ENCODE measurements at regions not wholly inside any gene's neighbourhood (a gene's known extent, or its start where the extent isn't known, plus 50 kb on each side); places are given as distances from the start of the nearest gene placed in this dataset.

GRCh38 chr4:14155803-14156202 is 528.3 kb upstream of the BOD1L1 start:
- TF ChIP-seq POLR2A (IDR thresholded peaks at IDR 0.05) = no peak
- TF ChIP-seq, protein P1, sequence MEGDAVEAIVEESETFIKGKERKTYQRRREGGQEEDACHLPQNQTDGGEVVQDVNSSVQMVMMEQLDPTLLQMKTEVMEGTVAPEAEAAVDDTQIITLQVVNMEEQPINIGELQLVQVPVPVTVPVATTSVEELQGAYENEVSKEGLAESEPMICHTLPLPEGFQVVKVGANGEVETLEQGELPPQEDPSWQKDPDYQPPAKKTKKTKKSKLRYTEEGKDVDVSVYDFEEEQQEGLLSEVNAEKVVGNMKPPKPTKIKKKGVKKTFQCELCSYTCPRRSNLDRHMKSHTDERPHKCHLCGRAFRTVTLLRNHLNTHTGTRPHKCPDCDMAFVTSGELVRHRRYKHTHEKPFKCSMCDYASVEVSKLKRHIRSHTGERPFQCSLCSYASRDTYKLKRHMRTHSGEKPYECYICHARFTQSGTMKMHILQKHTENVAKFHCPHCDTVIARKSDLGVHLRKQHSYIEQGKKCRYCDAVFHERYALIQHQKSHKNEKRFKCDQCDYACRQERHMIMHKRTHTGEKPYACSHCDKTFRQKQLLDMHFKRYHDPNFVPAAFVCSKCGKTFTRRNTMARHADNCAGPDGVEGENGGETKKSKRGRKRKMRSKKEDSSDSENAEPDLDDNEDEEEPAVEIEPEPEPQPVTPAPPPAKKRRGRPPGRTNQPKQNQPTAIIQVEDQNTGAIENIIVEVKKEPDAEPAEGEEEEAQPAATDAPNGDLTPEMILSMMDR (IDR thresholded peaks at IDR 0.05) = no peak
